Neuronal stem cell (in vitro differentiated cells): ENCODE measurements at regions not wholly inside any gene's neighbourhood (a gene's known extent, or its start where the extent isn't known, plus 50 kb on each side); places are given as distances from the start of the nearest gene placed in this dataset.

Experiments
- DNase-seq: peaks from one replicate; pipeline ENCODE4 v3.0.0-alpha.2; 2013; ENCODE audit warnings: low spot score
- H2AFZ ChIP-seq: one replicate; pipeline ENCODE4 v1.6.1; 2013; ENCODE audit warnings: mild to moderate bottlenecking, low read length, inconsistent platforms
- H2AK5ac ChIP-seq: 2 replicates; pipeline ENCODE4 v1.6.1; 2013; ENCODE audit warnings: low read depth, mild to moderate bottlenecking, inconsistent platforms, low read length, moderate library complexity, mixed read lengths
- H2BK120ac ChIP-seq: 2 replicates; pipeline ENCODE4 v1.6.1; 2013; ENCODE audit warnings: low read depth, mild to moderate bottlenecking, inconsistent platforms, low read length, moderate library complexity, mixed read lengths
- H2BK12ac ChIP-seq: one replicate; pipeline ENCODE4 v1.6.1; 2013; ENCODE audit warnings: low read length, inconsistent platforms
- H2BK15ac ChIP-seq: 2 replicates; pipeline ENCODE4 v1.6.1; 2013; ENCODE audit warnings: mild to moderate bottlenecking, low read length, inconsistent platforms, mixed read lengths
- H2BK5ac ChIP-seq: one replicate; pipeline ENCODE4 v1.6.1; 2013; ENCODE audit warnings: inconsistent platforms, mild to moderate bottlenecking, low read length, moderate library complexity
- H3K14ac ChIP-seq: one replicate; pipeline ENCODE4 v1.6.1; 2013; ENCODE audit warnings: low read length, inconsistent platforms
- H3K18ac ChIP-seq: 2 replicates; pipeline ENCODE4 v1.6.1; 2013; ENCODE audit warnings: low read length, inconsistent platforms
- H3K23ac ChIP-seq: 2 replicates; pipeline ENCODE4 v1.6.1; 2013; ENCODE audit warnings: low read depth, mild to moderate bottlenecking, mixed read lengths, low read length, inconsistent platforms; ENCODE audit not compliant: poor library complexity
- H3K27ac ChIP-seq: replicated peaks from 3 replicates; pipeline ENCODE4 v1.5.1; 2013; ENCODE audit warnings: low read length, inconsistent platforms
- H3K27me3 ChIP-seq, 3 experiments: 2 replicates each; pipeline ENCODE4 v1.6.1; 2013; ENCODE audit warnings: low read length in 3 of 3, mild to moderate bottlenecking in 2 of 3, inconsistent platforms in 1 of 3, low read depth in 1 of 3, mixed read lengths in 1 of 3, moderate library complexity in 1 of 3; ENCODE audit not compliant: control insufficient read depth in 3 of 3, insufficient read depth in 3 of 3
- H3K36me3 ChIP-seq, 2 donors: replicated peaks in 1 of 2; 2 replicates each; pipeline ENCODE4 v1.6.1; 2013; ENCODE audit warnings: low read length in 2 of 2; ENCODE audit not compliant: control insufficient read depth in 2 of 2, insufficient read depth in 2 of 2
- H3K4ac ChIP-seq: 2 replicates; pipeline ENCODE4 v1.6.1; 2013; ENCODE audit warnings: inconsistent platforms, mild to moderate bottlenecking, low read length, moderate library complexity
- H3K4me1 ChIP-seq, 2 donors: 1 replicate in 1 of 2; 2 replicates in 1 of 2; pipeline ENCODE4 v1.6.1; 2013; ENCODE audit warnings: low read length in 2 of 2, low read depth in 1 of 2; ENCODE audit not compliant: control insufficient read depth in 2 of 2, insufficient read depth in 1 of 2
- H3K4me2 ChIP-seq: one replicate; pipeline ENCODE4 v1.6.1; 2013; ENCODE audit warnings: mild to moderate bottlenecking, low read length, inconsistent platforms; ENCODE audit not compliant: insufficient read depth, poor library complexity, severe bottlenecking
- H3K4me3 ChIP-seq, 2 donors: 2 replicates each; pipeline ENCODE4 v1.5.1; 2013; ENCODE audit warnings: low read length in 2 of 2, mild to moderate bottlenecking in 2 of 2, inconsistent platforms in 1 of 2, moderate library complexity in 1 of 2
- H3K79me1 ChIP-seq: one replicate; pipeline ENCODE4 v1.6.1; 2013; ENCODE audit warnings: low read depth, mild to moderate bottlenecking, inconsistent platforms, low read length, moderate library complexity
- H3K9ac ChIP-seq: one replicate; pipeline ENCODE4 v1.6.1; 2013; ENCODE audit warnings: mild to moderate bottlenecking, low read depth, low read length, inconsistent platforms; ENCODE audit not compliant: poor library complexity
- H3K9me3 ChIP-seq, 2 donors: replicated peaks in 1 of 2; 2 replicates each; pipeline versions ENCODE3 to v1.6.1; 2013; ENCODE audit warnings: low read length in 2 of 2, mild to moderate bottlenecking in 2 of 2, inconsistent platforms in 1 of 2, low read depth in 1 of 2, mixed read lengths in 1 of 2, moderate library complexity in 1 of 2; ENCODE audit not compliant: control insufficient read depth in 2 of 2, insufficient read depth in 1 of 2
- H4K8ac ChIP-seq: one replicate; pipeline ENCODE4 v1.6.1; 2013; ENCODE audit warnings: low read depth, mild to moderate bottlenecking, inconsistent platforms, low read length, moderate library complexity
- H4K91ac ChIP-seq: one replicate; pipeline ENCODE4 v1.6.1; 2013; ENCODE audit warnings: low read length, low read depth, mild to moderate bottlenecking, inconsistent platforms; ENCODE audit not compliant: poor library complexity
- WGBS, 2 donors: extraction: QIAGEN DNeasy Blood & Tissue Kit; methylation state at CpG; one replicate each; pipeline ENCODE4 v1.1.7; 2013; ENCODE audit warnings: missing lambda C conversion rate in 2 of 2, mixed read lengths in 1 of 2; ENCODE audit not compliant: insufficient read length in 2 of 2, insufficient replicate concordance in 1 of 2; ENCODE audit errors: extremely low coverage in 2 of 2; 5-methylcytosine and 5-hydroxymethylcytosine counted together

DNA sequence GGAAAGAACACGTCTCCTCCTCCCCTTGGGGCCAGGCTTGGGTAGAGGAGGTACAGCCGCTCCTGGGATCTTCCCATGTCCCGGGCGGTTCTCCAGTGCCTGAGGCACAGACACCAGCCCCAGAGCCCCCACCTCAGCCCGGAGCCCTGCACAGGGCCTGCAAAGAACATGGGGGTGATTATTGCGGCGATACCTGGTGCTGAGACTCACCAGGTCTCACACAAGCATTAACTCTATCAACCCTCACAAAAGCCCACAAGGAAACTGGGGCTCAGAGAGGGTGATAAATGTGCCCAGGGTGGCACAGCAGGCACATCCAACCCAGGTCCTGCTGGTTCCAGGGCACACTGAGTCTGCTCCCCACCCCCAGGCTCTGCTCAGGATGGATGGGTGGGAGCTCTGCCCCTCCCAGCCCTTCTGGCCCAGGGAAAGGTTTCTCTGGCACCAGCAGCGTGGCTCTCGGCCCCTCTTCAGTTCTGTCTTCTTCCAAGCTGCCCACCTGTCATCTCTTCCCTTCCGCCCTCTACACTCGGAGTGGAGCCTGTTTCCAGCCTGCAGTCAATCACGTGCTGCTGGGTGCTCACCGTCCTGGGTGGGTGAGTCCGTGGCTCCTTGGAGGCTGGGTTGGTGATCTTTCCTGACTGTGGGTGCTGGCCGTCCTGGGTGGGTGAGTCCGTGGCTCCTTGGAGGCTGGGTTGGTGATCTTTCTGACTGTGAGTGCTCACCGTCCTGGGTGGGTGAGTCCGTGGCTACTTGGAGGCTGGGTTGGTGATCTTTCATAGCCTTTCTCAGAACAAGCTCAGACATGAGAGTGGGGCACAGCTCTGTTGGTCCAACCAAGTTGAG is 53.6 kb upstream of the AJAP1 start:
- Histone ChIP-seq H3K27ac (no peak overlapping the region), H3K4me1 (peaks cover 0 to 11% of the 10 kb centered on the region in 2 donors), H2BK5ac (peak overlapping the region; percentile 25), H3K18ac (peak overlapping the region; percentile 74), H3K23ac (peak overlapping the region; percentile 57), H3K4ac (no peak overlapping the region), H4K8ac (no peak overlapping the region), H3K79me1 (no peaks in the 10 kb centered on the region), H4K91ac (no peak overlapping the region), H3K4me2 (no peak overlapping the region), H2AK5ac (peak overlapping the region; percentile 65), H3K36me3 (no peaks in the 10 kb centered on the region), H2BK12ac (no peak overlapping the region), H3K9ac (no peak overlapping the region), H3K9me3 (no peaks in the 10 kb centered on the region), H2AFZ (no peak overlapping the region), H3K4me3 (no peak overlapping the region), H3K27me3 (peaks cover 0 to 18% (median 0%) of the 10 kb centered on the region in 3 experiments), H2BK120ac (peak overlapping the region; percentile 58), H3K14ac (no peak overlapping the region), H2BK15ac (no peak overlapping the region)
- no peak for DNase-seq
- WGBS, 2 donors, result no CpG with 5 or more reads among the region's 18 CpGs

- Histone ChIP-seq H3K27me3 (peaks cover 0 to 18% (median 0%) of the 10 kb centered on the region in 3 experiments), H3K4me3 (no peak overlapping the region), H2AFZ (no peak overlapping the region), H2BK15ac (no peak overlapping the region), H3K18ac (peak overlapping the region; percentile 73), H2AK5ac (no peak overlapping the region), H4K91ac (no peak overlapping the region), H2BK12ac (no peak overlapping the region), H3K9ac (no peak overlapping the region), H3K4ac (no peak overlapping the region), H2BK5ac (no peak overlapping the region), H3K4me1 (peaks cover 0 to 12% of the 10 kb centered on the region in 2 donors), H3K4me2 (no peak overlapping the region), H3K23ac (no peak overlapping the region), H2BK120ac (no peak overlapping the region), H3K9me3 (no peaks in the 10 kb centered on the region), H3K36me3 (no peaks in the 10 kb centered on the region), H3K27ac (no peak overlapping the region), H3K14ac (no peak overlapping the region), H3K79me1 (no peaks in the 10 kb centered on the region), H4K8ac (no peak overlapping the region)
- WGBS, 2 donors, result no CpG with 5 or more reads among the region's 4 CpGs
- DNase-seq, result no peak
Measured at GRCh38 chr1:4601941-4602340, 52.5 kb upstream of the AJAP1 start.

DNA sequence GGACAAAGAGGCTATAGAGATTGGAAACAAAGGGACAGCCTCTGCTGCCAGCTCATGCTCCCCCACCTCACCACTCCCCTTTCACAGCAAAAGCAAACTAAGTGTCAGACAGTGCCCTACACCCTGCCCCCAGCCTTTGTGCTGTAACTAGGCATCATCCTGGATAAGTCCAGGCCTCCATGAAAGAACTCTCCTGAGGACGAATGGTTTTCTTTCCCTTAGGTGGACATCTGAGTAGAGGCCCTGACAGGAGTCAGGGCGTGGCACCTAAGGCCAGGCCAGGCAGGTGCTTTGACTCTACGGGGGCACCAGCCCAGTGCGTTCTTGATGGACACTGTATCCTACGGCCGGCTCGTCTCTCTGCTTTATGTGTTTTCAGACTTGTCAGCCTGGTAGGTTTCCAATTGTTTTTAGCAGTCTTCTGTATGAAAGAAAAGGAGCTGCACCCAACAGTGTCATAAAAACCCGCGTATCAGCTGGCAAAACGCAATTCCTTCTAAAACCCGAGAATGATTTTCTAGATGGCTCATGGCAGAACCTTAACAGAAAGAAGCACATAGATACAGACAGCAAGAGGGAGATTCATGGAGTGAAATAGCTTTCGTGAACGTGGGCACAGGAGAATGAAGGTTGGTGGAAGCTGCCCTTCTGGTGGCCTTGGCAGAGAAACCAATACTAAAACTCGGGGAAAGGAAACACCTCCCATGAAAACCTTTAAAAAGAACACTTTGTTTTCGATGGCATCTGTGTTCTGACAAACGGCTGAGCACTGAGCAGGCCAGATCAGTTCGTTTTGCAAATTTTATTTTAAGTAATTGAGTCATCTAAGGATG is 51.7 kb upstream of the AJAP1 start:
- H3K9ac ChIP-seq, result no peak overlapping the region
- no peak overlapping the region for H2BK15ac ChIP-seq
- H3K18ac ChIP-seq, result no peak overlapping the region
- H2BK12ac ChIP-seq, result no peak overlapping the region
- no peaks in the 10 kb centered on the region for H3K9me3 ChIP-seq
- no peak overlapping the region for H4K91ac ChIP-seq
- DNase-seq, result no peak
- H3K36me3 ChIP-seq, result no peaks in the 10 kb centered on the region
- WGBS, 2 donors, result no CpG with 5 or more reads among the region's 17 CpGs
- H2AK5ac ChIP-seq, result no peak overlapping the region
- peaks cover 0 to 12% of the 10 kb centered on the region in 2 donors for H3K4me1 ChIP-seq
- no peaks in the 10 kb centered on the region for H3K79me1 ChIP-seq
- H3K4me3 ChIP-seq, result no peak overlapping the region
- no peak overlapping the region for H3K4me2 ChIP-seq
- no peak overlapping the region for H2AFZ ChIP-seq
- H3K27ac ChIP-seq, result no peak overlapping the region
- H3K4ac ChIP-seq, result no peak overlapping the region
- H3K23ac ChIP-seq, result no peak overlapping the region
- H4K8ac ChIP-seq, result no peak overlapping the region
- H3K14ac ChIP-seq, result no peak overlapping the region
- peaks cover 0 to 18% (median 0%) of the 10 kb centered on the region in 3 experiments for H3K27me3 ChIP-seq
- H2BK120ac ChIP-seq, result no peak overlapping the region
- no peak overlapping the region for H2BK5ac ChIP-seq
